ENCODE measurements at regions not wholly inside any gene's neighbourhood (a gene's known extent, or its start where the extent isn't known, plus 50 kb on each side); places are given as distances from the start of the nearest gene placed in this dataset.
A peak's percentile ranks its signal among the peaks of the same experiment; 100 is the strongest.

DNA sequence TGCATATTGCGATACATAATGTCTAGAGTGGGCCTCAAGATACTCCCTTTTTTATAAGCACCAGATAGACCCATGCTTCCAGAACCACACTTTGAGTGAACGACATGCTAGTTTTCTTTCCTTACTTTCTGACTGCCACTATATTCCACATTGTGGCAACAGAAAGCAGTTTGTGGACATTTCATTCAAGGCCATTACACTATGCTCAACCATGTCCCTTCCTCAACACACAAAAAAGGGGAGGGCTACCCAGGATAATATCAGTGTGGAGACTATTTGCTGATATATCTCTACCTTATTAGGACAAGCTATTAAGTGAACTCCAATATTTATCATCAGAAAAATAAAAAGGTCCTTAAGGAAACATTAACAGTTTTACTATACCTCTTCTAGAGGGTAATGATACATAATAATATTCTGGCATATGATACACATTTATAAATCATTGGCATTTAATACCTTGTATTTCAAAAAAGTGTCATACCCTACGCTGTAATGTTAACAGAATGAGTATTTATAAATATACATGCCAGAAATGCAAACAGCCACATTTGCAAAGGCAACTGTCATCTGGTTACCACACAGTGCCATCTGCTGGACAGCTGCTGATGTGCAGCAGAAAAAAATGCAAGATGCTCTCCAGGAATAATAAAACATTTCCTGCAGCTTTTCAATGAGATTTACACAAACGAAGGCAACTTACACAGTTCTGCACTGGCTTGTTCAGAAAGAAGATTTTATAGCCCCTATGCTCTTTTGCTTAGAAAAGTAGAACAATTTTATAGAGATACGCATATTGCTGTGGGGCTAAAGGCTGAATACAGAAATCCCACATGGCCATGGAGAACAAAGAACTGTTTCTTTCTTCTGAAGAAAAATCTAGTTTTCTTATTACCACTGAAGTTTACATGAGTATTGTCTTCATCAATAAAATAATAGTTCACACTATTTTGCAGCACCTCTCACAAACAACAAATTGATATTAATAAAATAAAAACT is 182.2 kb upstream of the GRIP1 start:
- Histone ChIP-seq H3K4me2 (ENCODE audit: low read length) (peak overlapping the region; percentile 43), H3K36me3 (ENCODE audit: control insufficient read depth, insufficient read depth, low read length) (no peaks in the 10 kb centered on the region), H3K27ac (no peak overlapping the region), H3K79me2 (no peaks in the 10 kb centered on the region), H3K4me1 (peaks cover 19% of the 10 kb centered on the region), H3K9ac (no peak overlapping the region), H3K9me3 (ENCODE audit: control insufficient read depth, low read length) (no peaks in the 10 kb centered on the region), H3K27me3 (ENCODE audit: control insufficient read depth, insufficient read depth, low read length) (no peaks in the 10 kb centered on the region), H3K4me3 (ENCODE audit: low read depth, low read length) (no peak overlapping the region), H2AFZ (no peak overlapping the region)
- TF ChIP-seq, protein P1, sequence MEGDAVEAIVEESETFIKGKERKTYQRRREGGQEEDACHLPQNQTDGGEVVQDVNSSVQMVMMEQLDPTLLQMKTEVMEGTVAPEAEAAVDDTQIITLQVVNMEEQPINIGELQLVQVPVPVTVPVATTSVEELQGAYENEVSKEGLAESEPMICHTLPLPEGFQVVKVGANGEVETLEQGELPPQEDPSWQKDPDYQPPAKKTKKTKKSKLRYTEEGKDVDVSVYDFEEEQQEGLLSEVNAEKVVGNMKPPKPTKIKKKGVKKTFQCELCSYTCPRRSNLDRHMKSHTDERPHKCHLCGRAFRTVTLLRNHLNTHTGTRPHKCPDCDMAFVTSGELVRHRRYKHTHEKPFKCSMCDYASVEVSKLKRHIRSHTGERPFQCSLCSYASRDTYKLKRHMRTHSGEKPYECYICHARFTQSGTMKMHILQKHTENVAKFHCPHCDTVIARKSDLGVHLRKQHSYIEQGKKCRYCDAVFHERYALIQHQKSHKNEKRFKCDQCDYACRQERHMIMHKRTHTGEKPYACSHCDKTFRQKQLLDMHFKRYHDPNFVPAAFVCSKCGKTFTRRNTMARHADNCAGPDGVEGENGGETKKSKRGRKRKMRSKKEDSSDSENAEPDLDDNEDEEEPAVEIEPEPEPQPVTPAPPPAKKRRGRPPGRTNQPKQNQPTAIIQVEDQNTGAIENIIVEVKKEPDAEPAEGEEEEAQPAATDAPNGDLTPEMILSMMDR (IDR thresholded peaks at IDR 0.05), result peak; percentile 95

DNA sequence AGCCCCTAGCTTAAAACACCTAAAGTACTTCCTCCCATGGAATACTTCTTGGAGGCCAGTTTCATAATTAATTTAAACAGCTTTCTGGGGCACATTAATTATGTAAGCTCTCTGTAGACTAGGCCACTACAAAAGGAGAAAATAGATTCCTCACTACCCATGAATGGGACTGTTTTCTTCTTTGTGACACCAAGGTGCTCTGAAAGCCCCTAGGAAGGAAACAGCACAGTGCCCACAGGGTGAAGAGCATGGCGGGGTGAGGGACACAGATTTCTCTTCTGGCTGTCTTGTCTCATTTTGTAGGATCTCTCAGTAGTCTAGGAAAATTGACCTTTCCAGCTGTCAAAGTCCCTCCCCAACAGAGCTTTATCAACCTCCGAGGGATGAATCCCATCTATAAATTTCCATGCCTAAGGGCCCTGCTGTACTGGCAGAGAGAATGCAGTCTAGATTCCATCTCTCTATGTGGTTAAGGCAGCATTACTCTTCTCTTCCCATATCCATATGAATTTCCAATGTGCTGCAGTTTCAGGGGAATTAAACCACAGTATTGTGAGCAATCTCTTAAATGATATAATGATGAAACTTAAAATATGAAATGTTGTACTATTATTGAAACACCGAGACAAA is 183.6 kb upstream of the GRIP1 start:
- Histone ChIP-seq H3K36me3 (ENCODE audit: control insufficient read depth, insufficient read depth, low read length) (no peaks in the 10 kb centered on the region), H3K9ac (no peak overlapping the region), H3K27ac (no peak overlapping the region), H3K27me3 (ENCODE audit: control insufficient read depth, insufficient read depth, low read length) (no peaks in the 10 kb centered on the region), H3K4me1 (peaks cover 19% of the 10 kb centered on the region), H3K79me2 (no peaks in the 10 kb centered on the region), H2AFZ (no peak overlapping the region), H3K4me2 (ENCODE audit: low read length) (no peak overlapping the region), H3K4me3 (ENCODE audit: low read depth, low read length) (no peak overlapping the region), H3K9me3 (ENCODE audit: control insufficient read depth, low read length) (no peaks in the 10 kb centered on the region)
- TF ChIP-seq, protein P1 (IDR thresholded peaks at IDR 0.05), result no peak

DNA sequence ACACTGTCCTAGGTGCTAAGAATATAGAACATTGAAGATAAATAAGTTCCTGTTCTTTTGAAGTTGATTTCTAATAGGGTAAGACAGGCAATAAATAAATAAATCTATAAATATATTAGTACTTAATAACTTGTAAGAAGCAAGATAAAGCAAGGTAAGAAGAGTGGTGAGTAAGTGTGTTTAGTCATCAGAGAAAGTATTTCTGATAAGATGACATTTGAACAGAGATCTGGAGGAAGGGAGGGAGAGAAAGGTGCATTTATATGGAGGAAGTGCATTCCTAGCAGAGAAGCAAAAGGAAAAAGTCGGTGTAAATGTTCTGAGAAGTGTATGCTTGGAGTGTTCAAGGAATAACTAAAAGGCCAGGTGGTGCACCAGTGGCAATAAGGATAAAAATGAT is 184.4 kb upstream of the GRIP1 start:
- Histone ChIP-seq H3K36me3 (ENCODE audit: control insufficient read depth, insufficient read depth, low read length) (no peaks in the 10 kb centered on the region), H3K9ac (no peak overlapping the region), H3K4me1 (peaks cover 19% of the 10 kb centered on the region), H3K4me2 (ENCODE audit: low read length) (no peak overlapping the region), H2AFZ (no peak overlapping the region), H3K9me3 (ENCODE audit: control insufficient read depth, low read length) (no peaks in the 10 kb centered on the region), H3K79me2 (peaks cover 2% of the 10 kb centered on the region), H3K27ac (no peak overlapping the region), H3K4me3 (ENCODE audit: low read depth, low read length) (no peak overlapping the region), H3K27me3 (ENCODE audit: control insufficient read depth, insufficient read depth, low read length) (no peaks in the 10 kb centered on the region)
- TF ChIP-seq, protein P1 (IDR thresholded peaks at IDR 0.05), result no peak

DNA sequence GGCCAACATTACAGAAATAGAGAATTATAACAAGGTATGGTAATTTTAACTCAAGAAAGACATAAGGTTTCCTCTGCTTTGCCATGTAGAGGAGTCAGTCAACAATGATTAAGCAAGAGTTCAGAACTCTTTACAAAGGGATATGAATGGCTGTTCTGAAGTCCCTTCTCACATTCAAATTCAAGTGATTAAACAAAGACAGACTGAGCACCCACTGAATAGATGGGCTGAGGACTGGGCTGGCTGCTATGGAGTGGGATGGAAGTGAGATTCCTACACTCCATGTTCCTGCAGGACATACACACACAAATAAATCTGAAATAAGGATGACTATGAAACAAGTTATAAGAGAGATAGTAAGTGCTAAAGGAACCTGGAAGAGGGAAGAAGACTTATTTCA is 199.0 kb upstream of the GRIP1 start:
- H3K9ac ChIP-seq, result no peak overlapping the region
- peaks cover 3% of the 10 kb centered on the region for H3K4me1 ChIP-seq
- H3K27me3 ChIP-seq (ENCODE audit: control insufficient read depth, insufficient read depth, low read length), result no peaks in the 10 kb centered on the region
- H3K9me3 ChIP-seq (ENCODE audit: control insufficient read depth, low read length), result no peaks in the 10 kb centered on the region
- no peak overlapping the region for H3K4me3 ChIP-seq (ENCODE audit: low read depth, low read length)
- peaks cover 8% of the 10 kb centered on the region for H3K79me2 ChIP-seq
- TF ChIP-seq, protein P1 (IDR thresholded peaks at IDR 0.05), result no peak
- H3K4me2 ChIP-seq (ENCODE audit: low read length), result no peak overlapping the region
- no peak overlapping the region for H3K27ac ChIP-seq
- H2AFZ ChIP-seq, result no peak overlapping the region
- no peaks in the 10 kb centered on the region for H3K36me3 ChIP-seq (ENCODE audit: control insufficient read depth, insufficient read depth, low read length)

All from parathyroid adenoma (tissue), 2 donors.